Fibroblast of lung (primary cell): ENCODE measurements at regions not wholly inside any gene's neighbourhood (a gene's known extent, or its start where the extent isn't known, plus 50 kb on each side); places are given as distances from the start of the nearest gene placed in this dataset.

Experiments used
- EZH2 ChIP-seq: IDR thresholded peaks from 2 replicates; pipeline ENCODE4 v1.5.1; 2012; ENCODE audit warnings: low read length, control low read depth, mild to moderate bottlenecking; ENCODE audit errors: missing control alignments
- TF ChIP-seq, protein P1 (sequence below), 2 donors: IDR thresholded peaks in 1 of 2; conservative IDR thresholded peaks in 1 of 2; 1 replicate in 1 of 2; 2 replicates in 1 of 2; pipeline ENCODE4 v1.5.1; 2011 to 2012; ENCODE audit warnings: low read length in 2 of 2, control low read depth in 1 of 2, inconsistent platforms in 1 of 2, low read depth in 1 of 2, mild to moderate bottlenecking in 1 of 2

DNA sequence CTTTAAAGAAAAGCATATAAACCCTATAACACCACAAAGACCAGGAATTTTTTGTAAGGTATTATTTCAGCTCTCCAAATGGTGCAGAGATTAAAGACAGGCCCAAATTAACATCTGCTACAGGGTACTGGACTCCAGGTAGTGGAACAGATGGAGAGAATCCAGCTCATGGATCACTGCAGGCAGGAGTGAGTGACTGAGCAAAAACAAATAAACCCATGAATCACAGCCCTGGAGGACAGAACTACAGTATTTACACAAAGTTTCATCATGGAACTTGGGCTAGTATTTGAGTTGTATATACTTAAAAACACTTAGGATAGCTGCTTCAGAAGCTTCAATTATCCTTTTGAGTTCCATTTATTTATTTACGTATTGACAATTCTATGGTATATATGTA lies 132.8 kb upstream of the SPRY2 start:
- TF ChIP-seq, protein P1, sequence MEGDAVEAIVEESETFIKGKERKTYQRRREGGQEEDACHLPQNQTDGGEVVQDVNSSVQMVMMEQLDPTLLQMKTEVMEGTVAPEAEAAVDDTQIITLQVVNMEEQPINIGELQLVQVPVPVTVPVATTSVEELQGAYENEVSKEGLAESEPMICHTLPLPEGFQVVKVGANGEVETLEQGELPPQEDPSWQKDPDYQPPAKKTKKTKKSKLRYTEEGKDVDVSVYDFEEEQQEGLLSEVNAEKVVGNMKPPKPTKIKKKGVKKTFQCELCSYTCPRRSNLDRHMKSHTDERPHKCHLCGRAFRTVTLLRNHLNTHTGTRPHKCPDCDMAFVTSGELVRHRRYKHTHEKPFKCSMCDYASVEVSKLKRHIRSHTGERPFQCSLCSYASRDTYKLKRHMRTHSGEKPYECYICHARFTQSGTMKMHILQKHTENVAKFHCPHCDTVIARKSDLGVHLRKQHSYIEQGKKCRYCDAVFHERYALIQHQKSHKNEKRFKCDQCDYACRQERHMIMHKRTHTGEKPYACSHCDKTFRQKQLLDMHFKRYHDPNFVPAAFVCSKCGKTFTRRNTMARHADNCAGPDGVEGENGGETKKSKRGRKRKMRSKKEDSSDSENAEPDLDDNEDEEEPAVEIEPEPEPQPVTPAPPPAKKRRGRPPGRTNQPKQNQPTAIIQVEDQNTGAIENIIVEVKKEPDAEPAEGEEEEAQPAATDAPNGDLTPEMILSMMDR (conservative IDR thresholded peaks at IDR 0.05 in 1 of 2, IDR thresholded peaks at IDR 0.05 in 1 of 2; ENCODE audit: low read depth in 1 of 2, low read length in 2 of 2) = no peak
- no peak for TF ChIP-seq EZH2
